ENCODE measurements at regions not wholly inside any gene's neighbourhood (a gene's known extent, or its start where the extent isn't known, plus 50 kb on each side); places are given as distances from the start of the nearest gene placed in this dataset.

DNA sequence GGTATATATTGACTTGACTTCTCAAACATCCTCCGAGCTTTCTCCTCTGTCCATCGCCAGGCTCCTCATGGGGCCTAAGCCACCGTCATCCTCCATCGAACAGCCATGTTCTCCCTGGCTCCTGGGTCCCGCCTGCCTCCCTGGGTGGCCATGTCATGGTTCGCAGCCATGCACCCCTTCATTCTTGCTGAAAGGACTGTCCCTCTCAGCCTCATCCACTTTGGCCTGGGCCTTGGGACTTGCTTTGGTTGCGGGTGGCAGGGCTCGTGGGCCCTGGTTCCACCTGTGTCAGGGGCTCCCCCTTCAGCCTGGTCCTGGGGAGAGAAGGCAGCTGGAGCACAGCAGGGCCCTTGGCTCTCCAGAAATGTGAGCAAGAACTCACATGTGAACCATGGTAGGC is 183.8 kb downstream of the KATNAL1 start:
- CTCF ChIA-PET: interaction anchor here (4.2 kb wide), 1 partner anchor 9 kb away, joined by 20 read pairs; no protein-coding TSS in a partner anchor
- Mint-ChIP-seq H3K4me1 (ENCODE audit: low read depth) (peaks cover 42% of the 10 kb centered on the region), H3K27me3 (no peaks in the 10 kb centered on the region), H3K36me3 (ENCODE audit: low read depth) (no peaks in the 10 kb centered on the region), H3K27ac (no peak overlapping the region), H3K4me3 (no peak overlapping the region), H3K9me3 (no peaks in the 10 kb centered on the region)
- ATAC-seq (ENCODE audit: poor library complexity): no peak
- no peak for DNase-seq
- intact Hi-C loops (cut with DNase I, micrococcal nuclease): no loop called here
- TF ChIP-seq, protein P1, sequence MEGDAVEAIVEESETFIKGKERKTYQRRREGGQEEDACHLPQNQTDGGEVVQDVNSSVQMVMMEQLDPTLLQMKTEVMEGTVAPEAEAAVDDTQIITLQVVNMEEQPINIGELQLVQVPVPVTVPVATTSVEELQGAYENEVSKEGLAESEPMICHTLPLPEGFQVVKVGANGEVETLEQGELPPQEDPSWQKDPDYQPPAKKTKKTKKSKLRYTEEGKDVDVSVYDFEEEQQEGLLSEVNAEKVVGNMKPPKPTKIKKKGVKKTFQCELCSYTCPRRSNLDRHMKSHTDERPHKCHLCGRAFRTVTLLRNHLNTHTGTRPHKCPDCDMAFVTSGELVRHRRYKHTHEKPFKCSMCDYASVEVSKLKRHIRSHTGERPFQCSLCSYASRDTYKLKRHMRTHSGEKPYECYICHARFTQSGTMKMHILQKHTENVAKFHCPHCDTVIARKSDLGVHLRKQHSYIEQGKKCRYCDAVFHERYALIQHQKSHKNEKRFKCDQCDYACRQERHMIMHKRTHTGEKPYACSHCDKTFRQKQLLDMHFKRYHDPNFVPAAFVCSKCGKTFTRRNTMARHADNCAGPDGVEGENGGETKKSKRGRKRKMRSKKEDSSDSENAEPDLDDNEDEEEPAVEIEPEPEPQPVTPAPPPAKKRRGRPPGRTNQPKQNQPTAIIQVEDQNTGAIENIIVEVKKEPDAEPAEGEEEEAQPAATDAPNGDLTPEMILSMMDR (IDR thresholded peaks at IDR 0.05): no peak
- Histone ChIP-seq H3K9me3 (ENCODE audit: control insufficient read depth in 1 of 2, insufficient read depth in 1 of 2, low read length in 2 of 2) (no peaks in the 10 kb centered on the region), H3K36me3 (ENCODE audit: insufficient read depth, low read length) (no peaks in the 10 kb centered on the region), H3K4me3 (ENCODE audit: low read length) (no peak overlapping the region), H3K27ac (ENCODE audit: low read depth in 1 of 2, low read length in 2 of 2) (no peak overlapping the region), H3K4me1 (ENCODE audit: insufficient read depth, low read length) (peaks cover 20% of the 10 kb centered on the region), H3K27me3 (ENCODE audit: control insufficient read depth in 1 of 2, insufficient read depth in 2 of 2, low read length in 2 of 2) (no peaks in the 10 kb centered on the region)
- POLR2A ChIA-PET: no interaction called here

DNA sequence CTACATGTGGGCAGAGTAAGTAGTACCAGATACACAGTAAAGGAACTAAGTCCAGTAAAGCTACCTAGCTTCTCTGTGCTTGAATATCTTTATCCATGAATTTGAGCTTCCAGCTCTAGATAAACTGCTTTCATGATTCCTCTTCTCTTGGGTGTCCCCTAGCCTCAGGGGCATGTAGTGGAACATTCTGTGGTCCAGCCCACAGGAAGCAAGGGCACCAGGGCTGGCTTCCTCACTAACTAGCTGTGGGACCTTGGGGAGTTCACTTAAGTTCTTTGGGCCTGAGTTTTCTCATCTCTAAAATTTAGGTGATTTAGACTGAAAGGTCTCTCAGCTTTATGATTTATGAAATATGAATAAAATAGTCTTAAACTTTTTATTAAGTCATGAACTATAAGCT is 185.7 kb downstream of the KATNAL1 start:
- no peaks in the 10 kb centered on the region for H3K27me3 ChIP-seq (ENCODE audit: control insufficient read depth in 1 of 2, insufficient read depth in 2 of 2, low read length in 2 of 2)
- no peak overlapping the region for H3K27ac ChIP-seq (ENCODE audit: low read depth in 1 of 2, low read length in 2 of 2)
- DNase-seq (no peak), ATAC-seq (ENCODE audit: poor library complexity) (no peak)
- Mint-ChIP-seq H3K4me3 (no peak overlapping the region), H3K36me3 (ENCODE audit: low read depth) (no peaks in the 10 kb centered on the region), H3K27me3 (no peaks in the 10 kb centered on the region), H3K27ac (no peak overlapping the region), H3K9me3 (no peaks in the 10 kb centered on the region), H3K4me1 (ENCODE audit: low read depth) (peaks cover 47% of the 10 kb centered on the region)
- H3K4me1 ChIP-seq (ENCODE audit: insufficient read depth, low read length): peaks cover 20% of the 10 kb centered on the region
- CTCF ChIA-PET: interaction anchor here (1.2 to 4.2 kb wide), 3 partner anchors 9 to 276 kb away, joined by 3 to 20 read pairs (median 7); no protein-coding TSS in a partner anchor
- POLR2A ChIA-PET: interaction anchor here (1.0 to 1.1 kb wide), 2 partner anchors 26 to 342 kb away, joined by 3 to 5 read pairs; no protein-coding TSS in a partner anchor
- H3K4me3 ChIP-seq (ENCODE audit: low read length): no peak overlapping the region
- intact Hi-C loops (cut with DNase I, micrococcal nuclease): no loop called here
- H3K9me3 ChIP-seq (ENCODE audit: control insufficient read depth in 1 of 2, insufficient read depth in 1 of 2, low read length in 2 of 2): no peaks in the 10 kb centered on the region
- no peaks in the 10 kb centered on the region for H3K36me3 ChIP-seq (ENCODE audit: insufficient read depth, low read length)
- TF ChIP-seq, protein P1 (IDR thresholded peaks at IDR 0.05): no peak

DNA sequence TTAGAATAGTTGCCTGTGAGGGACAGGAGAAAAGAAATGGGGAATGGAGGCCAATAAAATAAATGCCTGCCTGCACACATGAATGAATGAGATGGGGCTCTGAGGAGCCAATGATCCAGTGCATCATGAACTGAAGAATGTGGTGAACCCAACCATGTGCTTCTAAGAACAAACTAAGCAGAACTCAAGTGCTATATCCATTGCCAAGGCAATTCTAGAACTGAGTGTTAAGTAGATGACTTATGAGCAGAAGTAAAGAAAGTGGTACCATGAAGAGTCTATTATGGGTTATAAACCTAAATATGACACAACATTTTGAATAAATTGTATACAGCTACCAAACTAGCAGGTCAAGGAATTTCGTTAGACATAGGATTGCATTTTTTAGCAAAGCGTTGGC is 186.1 kb downstream of the KATNAL1 start:
- Histone ChIP-seq H3K27me3 (ENCODE audit: control insufficient read depth in 1 of 2, insufficient read depth in 2 of 2, low read length in 2 of 2) (no peaks in the 10 kb centered on the region), H3K4me1 (ENCODE audit: insufficient read depth, low read length) (peaks cover 20% of the 10 kb centered on the region), H3K36me3 (ENCODE audit: insufficient read depth, low read length) (no peaks in the 10 kb centered on the region), H3K27ac (ENCODE audit: low read depth in 1 of 2, low read length in 2 of 2) (no peak overlapping the region), H3K9me3 (ENCODE audit: control insufficient read depth in 1 of 2, insufficient read depth in 1 of 2, low read length in 2 of 2) (no peaks in the 10 kb centered on the region), H3K4me3 (ENCODE audit: low read length) (no peak overlapping the region)
- Mint-ChIP-seq H3K27me3 (no peaks in the 10 kb centered on the region), H3K4me3 (no peak overlapping the region), H3K36me3 (ENCODE audit: low read depth) (no peaks in the 10 kb centered on the region), H3K27ac (no peak overlapping the region), H3K4me1 (ENCODE audit: low read depth) (peaks cover 47% of the 10 kb centered on the region), H3K9me3 (no peaks in the 10 kb centered on the region)
- DNase-seq (no peak), ATAC-seq (ENCODE audit: poor library complexity) (no peak)
- ChIA-PET POLR2A (interaction anchor here (1.0 to 1.1 kb wide), 2 partner anchors 27 to 343 kb away, joined by 3 to 5 read pairs; no protein-coding TSS in a partner anchor), CTCF (interaction anchor here (1.2 to 4.2 kb wide), 3 partner anchors 8 to 276 kb away, joined by 3 to 20 read pairs (median 7); no protein-coding TSS in a partner anchor)
- TF ChIP-seq, protein P1 (IDR thresholded peaks at IDR 0.05): no peak
- intact Hi-C loops (cut with DNase I, micrococcal nuclease): no loop called here
